GM18909 (cell line): ENCODE measurements at regions not wholly inside any gene's neighbourhood (a gene's known extent, or its start where the extent isn't known, plus 50 kb on each side); places are given as distances from the start of the nearest gene placed in this dataset.

Experiments used
- ATAC-seq: cut with Tn5 transposase; IDR thresholded peaks from one replicate; pipeline ENCODE4 v1.9.1; 2021; ENCODE audit warnings: mild to moderate bottlenecking; ENCODE audit not compliant: unreplicated experiment, poor library complexity

GRCh38 chr2:152907046-152907445, 188.6 kb downstream of the ARL6IP6 start:
- ATAC-seq = no peak

GRCh38 chr2:152894051-152894450, 175.6 kb downstream of the ARL6IP6 start:
- ATAC-seq = no peak

GRCh38 chr2:152890736-152891135, 172.3 kb downstream of the ARL6IP6 start:
- ATAC-seq = no peak

DNA sequence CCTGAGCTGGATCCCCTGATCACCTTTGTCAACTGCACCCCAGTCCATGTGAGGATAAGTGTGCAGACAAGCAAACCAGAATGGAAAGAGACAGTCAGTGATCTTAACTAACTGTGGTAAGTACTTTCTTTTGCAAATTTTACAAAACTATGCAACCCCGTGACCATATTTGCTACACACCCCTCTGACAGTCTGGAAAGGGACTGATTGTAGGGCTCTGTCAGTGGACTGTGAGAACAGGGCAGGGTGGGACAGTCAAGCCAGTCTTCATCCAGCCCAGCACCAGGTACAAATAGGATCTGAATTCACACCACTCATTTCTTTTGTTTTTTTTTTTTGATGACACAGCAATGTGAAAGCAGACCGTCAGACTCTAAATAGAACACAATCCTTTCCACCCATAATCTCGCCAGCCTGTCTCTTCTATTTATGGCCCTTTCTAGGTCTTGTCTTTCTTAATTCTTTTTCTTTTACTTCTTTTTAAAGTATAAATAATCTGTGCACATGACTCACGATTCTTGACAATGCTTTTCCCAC, 165.6 kb downstream of the ARL6IP6 start:
- no peak for ATAC-seq

DNA sequence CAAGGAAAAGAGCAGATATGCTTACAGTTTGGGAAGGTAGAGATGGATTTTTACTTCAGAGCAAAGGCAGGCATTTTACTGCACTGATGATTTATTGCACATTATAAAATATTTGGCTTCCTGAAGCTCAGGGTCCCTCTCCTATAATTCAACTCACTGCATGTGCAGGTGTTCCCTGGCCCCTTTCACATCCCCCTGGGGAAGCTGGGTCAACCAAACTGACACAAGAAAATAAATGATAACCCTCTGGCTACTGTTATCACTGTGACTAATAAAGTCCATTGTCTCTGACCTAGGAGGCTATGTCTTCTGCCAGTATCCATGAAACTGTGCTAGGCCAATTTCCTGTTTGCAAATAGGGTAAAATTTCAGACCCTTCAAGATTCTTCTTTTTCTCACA, 163.1 kb downstream of the ARL6IP6 start:
- no peak for ATAC-seq

- ATAC-seq = no peak
Measured at GRCh38 chr2:152879275-152879674, 160.9 kb downstream of the ARL6IP6 start.

- no peak for ATAC-seq
Measured at GRCh38 chr2:152875701-152876695, 157.6 kb downstream of the ARL6IP6 start.

- ATAC-seq = no peak
Measured at GRCh38 chr2:152874955-152875354, 156.5 kb downstream of the ARL6IP6 start.

DNA sequence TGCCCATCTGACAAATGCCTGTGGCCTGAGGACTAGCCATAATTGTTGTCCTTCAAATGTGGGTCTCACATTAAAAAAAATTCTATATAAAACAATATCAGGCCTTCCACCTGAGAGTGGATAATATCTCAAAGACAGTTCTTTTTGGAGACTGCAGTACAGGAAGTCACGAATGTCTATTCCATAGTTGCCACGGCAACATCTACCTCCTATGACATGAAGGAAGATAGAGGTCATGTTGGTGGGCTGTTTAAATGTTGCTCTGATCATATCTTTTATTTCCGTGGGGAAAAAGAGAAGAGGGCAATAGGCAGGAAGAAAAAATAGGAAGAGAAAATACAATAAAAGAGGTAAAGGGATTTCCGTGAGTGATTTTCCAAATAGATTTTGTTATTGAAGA, 151.8 kb downstream of the ARL6IP6 start:
- ATAC-seq = no peak

- no peak for ATAC-seq
Measured at GRCh38 chr2:152867397-152867796, 149.0 kb downstream of the ARL6IP6 start.

GRCh38 chr2:152864601-152865149, 146.3 kb downstream of the ARL6IP6 start:
- no peak for ATAC-seq

GRCh38 chr2:152863826-152864225, 145.4 kb downstream of the ARL6IP6 start:
- no peak for ATAC-seq

- peak; percentile 69 for ATAC-seq
Measured at GRCh38 chr2:152861349-152861942, 143.0 kb downstream of the ARL6IP6 start.

DNA sequence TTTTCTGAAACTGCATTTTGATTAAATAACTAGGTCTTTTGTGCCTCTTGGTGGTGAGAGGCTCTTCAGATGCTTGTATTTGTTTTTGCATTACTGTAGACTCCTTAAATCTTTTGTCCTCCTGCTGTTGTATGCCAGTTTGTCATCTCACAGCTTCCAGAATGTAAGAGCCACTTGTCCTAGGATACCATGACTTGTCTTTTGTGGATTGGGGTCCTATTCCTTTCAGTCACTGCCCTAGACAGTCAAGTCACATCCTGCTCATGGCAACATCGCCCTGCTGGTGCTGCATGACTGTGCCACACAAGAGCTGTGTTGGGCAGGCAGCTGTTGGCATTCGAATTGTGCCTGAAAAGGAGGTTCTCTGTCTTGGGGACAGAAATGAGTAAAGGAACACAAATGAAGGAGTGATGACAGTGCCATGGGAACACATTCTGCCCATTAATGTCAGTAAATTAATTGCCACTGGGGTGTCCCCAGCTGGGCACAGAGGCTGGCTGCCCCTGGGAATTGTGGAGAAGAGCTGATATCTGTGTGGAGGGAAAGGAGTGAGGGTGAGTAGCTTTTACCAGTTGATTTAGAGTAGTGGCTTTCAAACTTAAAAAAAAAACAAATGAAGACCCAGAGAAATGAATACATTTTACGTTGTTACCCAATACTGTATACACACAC, 140.3 kb downstream of the ARL6IP6 start:
- no peak for ATAC-seq

DNA sequence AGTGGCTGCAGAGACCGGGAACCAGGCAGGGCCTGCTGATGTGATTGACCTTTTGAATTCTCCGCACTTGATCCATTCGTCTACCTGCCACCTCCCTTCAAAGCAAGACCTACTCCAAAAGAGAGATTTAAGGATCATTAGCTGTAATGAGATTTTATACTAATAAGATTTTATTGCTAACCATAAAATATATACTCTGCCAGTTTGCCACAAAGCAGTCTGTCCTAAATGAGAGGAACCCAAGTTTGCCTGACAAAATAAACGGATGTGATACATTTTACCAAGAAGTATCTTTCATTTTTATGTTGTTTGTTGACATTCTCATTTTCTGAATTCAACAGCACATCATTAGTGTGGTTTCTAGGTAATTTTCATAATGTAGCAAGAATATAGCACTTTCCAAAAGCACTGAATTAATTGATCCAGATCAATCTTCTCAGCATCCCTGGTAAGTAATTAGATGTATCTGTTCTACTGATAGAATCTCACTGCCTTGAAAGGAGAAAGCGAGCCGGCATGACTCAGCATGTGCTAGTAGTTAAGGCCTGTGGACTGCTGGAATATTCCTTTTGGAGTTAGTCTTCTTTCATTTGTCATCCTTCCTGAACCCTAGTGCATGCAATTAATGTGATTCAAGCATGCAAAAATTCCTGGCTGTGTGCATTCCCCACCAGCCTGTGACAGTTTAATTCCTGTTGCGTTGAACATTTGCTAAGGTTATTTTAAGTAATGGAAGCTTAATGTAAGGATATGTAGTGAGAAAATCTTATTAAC, 128.5 kb downstream of the ARL6IP6 start:
- ATAC-seq = no peak

GRCh38 chr2:152835674-152836073, 117.3 kb downstream of the ARL6IP6 start:
- ATAC-seq = no peak

GRCh38 chr2:152827944-152828343, 109.5 kb downstream of the ARL6IP6 start:
- no peak for ATAC-seq

DNA sequence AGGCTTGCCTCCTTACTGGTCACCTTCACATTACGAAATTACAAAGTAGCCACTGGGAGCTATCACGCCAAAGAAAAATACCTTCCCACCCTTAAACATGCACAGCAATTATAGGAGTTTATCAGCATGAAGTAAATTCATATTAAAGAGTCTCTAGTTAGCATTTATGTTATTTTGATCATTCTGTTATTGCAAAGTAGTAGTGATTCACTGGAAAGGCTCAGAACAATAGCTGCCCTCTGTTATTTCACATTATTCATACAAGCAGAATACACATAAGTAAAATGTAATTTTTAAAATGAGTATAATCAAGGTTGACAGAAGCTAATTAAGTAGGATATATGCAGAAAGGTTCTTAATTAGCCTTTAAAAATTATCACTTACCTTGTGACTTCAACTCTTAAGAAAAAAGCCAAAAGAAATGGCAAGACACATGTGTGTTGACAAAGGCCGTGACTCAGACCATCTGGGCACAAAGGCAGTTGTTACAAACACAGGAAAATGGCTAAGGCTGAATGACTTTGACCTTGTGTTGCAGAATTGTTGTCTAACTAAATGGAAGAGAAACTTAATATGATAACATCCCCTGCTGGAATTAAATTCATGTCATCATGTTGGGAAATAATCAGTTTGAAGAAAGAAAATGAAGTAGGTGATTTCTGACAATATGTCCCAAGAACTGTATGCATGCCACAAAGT, 108.3 kb downstream of the ARL6IP6 start:
- ATAC-seq = no peak

- no peak for ATAC-seq
Measured at GRCh38 chr2:152825834-152826233, 107.4 kb downstream of the ARL6IP6 start.
